A673 (cell line): ENCODE measurements at regions not wholly inside any gene's neighbourhood (a gene's known extent, or its start where the extent isn't known, plus 50 kb on each side); places are given as distances from the start of the nearest gene placed in this dataset.

Source experiments
- BruUV-seq: library from RNA; stranded (reverse); fragments of 400-500 nt; replicated peaks from 2 replicates; lab custom pipeline; 2021; lab: Mats Ljungman, UMichigan
- CTCF ChIA-PET: fragments of 300-600 bp; sonication (Branson Sonifier 250); formaldehyde crosslinking; loops from one replicate; lab custom pipeline; 2022; ENCODE audit warnings: antibody characterized with exemption; lab: Charles Lee
- POLR2A ChIA-PET: fragments of 300-600 bp; sonication (Branson Sonifier 250); formaldehyde crosslinking; loops from one replicate; lab custom pipeline; 2022; ENCODE audit warnings: antibody characterized with exemption; ENCODE audit not compliant: low non-redundant PET; lab: Charles Lee
- DNase-seq: peaks from one replicate; pipeline ENCODE4 v3.0.0-alpha.2; 2015; ENCODE audit warnings: low spot score
- H3K27ac ChIP-seq: fragments of 200-600 bp; sonication (generic); 2 replicates; pipeline ENCODE4 v1.5.1; 2016; ENCODE audit warnings: mixed run types, low read depth, mild to moderate bottlenecking, mixed read lengths, antibody characterized with exemption, low read length; ENCODE audit not compliant: poor library complexity, severe bottlenecking
- H3K27me3 ChIP-seq: fragments of 200-600 bp; sonication (generic); replicated peaks from 2 replicates; pipeline ENCODE4 v1.6.1; 2017; ENCODE audit warnings: mixed run types, low read depth, mild to moderate bottlenecking, mixed read lengths, antibody characterized with exemption, low read length; ENCODE audit not compliant: insufficient read depth, poor library complexity
- H3K36me3 ChIP-seq: fragments of 200-600 bp; sonication (generic); 2 replicates; pipeline ENCODE4 v1.6.1; 2016; ENCODE audit warnings: mixed run types, mild to moderate bottlenecking, mixed read lengths, antibody characterized with exemption, low read length; ENCODE audit not compliant: insufficient read depth, poor library complexity, severe bottlenecking
- H3K4me1 ChIP-seq: fragments of 200-600 bp; sonication (generic); 2 replicates; pipeline ENCODE4 v1.6.1; 2017; ENCODE audit warnings: mixed run types, mild to moderate bottlenecking, mixed read lengths, antibody characterized with exemption, low read length; ENCODE audit not compliant: insufficient read depth, poor library complexity, severe bottlenecking
- H3K4me3 ChIP-seq: fragments of 200-600 bp; sonication (generic); 2 replicates; pipeline ENCODE4 v1.5.1; 2016; ENCODE audit warnings: low read depth, mixed run types, mild to moderate bottlenecking, mixed read lengths, low read length; ENCODE audit not compliant: poor library complexity, severe bottlenecking
- H3K9me3 ChIP-seq: fragments of 200-600 bp; sonication (generic); 2 replicates; pipeline ENCODE4 v1.6.1; 2016; ENCODE audit warnings: mixed run types, low read depth, mild to moderate bottlenecking, mixed read lengths, antibody characterized with exemption, low read length; ENCODE audit not compliant: poor library complexity, severe bottlenecking
- EZH2 ChIP-seq: fragments of 200-600 bp; sonication (generic); IDR thresholded peaks from 2 replicates; pipeline ENCODE4 v1.6.1; 2017; ENCODE audit warnings: borderline replicate concordance, low read depth, mild to moderate bottlenecking, mixed read lengths, antibody characterized with exemption, low read length; ENCODE audit not compliant: poor library complexity, severe bottlenecking
- intact Hi-C: fragments of 100-400 bp; cut with micrococcal nuclease; formaldehyde crosslinking; loops from one replicate; pipeline ENCODE4 v1.10.0; 2022; ENCODE audit not compliant: unreplicated experiment
- TF ChIP-seq, protein P1 (sequence below): fragments of 300-800, 200-600 bp; sonication (generic); conservative IDR thresholded peaks from 2 replicates; pipeline ENCODE4 v1.5.1; 2017; ENCODE audit warnings: low read depth, mild to moderate bottlenecking, antibody characterized with exemption, low read length, moderate library complexity, mixed read lengths

DNA sequence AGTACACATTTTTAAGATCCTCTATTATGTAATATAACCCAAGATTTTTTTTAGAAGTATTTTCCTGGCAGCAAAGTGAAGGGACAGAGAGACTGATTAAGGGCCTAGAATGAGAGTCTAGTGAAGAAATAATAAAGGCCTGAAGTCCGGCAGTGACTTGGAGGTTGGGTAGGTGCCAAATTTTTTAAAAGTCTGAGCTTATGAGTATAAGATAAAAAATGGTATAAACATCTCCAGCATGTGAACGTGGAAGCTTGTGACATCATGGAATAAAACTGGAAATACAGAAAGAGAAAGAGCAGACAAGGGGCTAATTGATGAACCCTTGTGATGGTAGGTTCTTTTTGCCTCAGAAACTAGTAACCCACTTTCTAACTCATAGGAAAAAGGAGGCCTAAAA, 174.6 kb downstream of the SUCLA2 start:
- Histone ChIP-seq H3K36me3 (no peaks in the 10 kb centered on the region), H3K9me3 (no peaks in the 10 kb centered on the region), H3K27me3 (no peaks in the 10 kb centered on the region), H3K4me3 (no peak overlapping the region), H3K4me1 (no peaks in the 10 kb centered on the region), H3K27ac (no peak overlapping the region)
- no peak for TF ChIP-seq EZH2
- TF ChIP-seq, protein P1, sequence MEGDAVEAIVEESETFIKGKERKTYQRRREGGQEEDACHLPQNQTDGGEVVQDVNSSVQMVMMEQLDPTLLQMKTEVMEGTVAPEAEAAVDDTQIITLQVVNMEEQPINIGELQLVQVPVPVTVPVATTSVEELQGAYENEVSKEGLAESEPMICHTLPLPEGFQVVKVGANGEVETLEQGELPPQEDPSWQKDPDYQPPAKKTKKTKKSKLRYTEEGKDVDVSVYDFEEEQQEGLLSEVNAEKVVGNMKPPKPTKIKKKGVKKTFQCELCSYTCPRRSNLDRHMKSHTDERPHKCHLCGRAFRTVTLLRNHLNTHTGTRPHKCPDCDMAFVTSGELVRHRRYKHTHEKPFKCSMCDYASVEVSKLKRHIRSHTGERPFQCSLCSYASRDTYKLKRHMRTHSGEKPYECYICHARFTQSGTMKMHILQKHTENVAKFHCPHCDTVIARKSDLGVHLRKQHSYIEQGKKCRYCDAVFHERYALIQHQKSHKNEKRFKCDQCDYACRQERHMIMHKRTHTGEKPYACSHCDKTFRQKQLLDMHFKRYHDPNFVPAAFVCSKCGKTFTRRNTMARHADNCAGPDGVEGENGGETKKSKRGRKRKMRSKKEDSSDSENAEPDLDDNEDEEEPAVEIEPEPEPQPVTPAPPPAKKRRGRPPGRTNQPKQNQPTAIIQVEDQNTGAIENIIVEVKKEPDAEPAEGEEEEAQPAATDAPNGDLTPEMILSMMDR, result no peak
- no TSS peak for BruUV-seq
- intact Hi-C loops, result no loop called here
- ChIA-PET CTCF (no interaction called here), POLR2A (no interaction called here)
- no peak for DNase-seq

DNA sequence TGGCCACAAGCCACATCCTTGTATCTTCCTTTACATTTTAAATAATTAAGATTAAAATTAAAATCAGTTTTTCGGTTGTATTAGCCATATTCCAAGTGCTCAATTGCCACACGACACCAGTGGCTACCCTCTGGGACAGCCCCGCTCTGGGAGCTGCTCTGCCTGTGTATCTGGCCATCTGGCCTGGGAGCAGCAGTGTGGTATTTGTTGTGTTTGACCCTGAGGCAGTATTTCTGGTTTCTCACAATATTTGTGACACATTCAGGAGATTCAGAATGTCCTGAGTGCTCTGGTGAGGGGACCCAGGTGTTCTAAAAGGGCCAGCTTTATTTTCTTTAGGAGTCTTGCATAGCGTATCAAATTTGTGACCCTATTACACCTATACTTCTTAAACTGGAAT, 179.0 kb downstream of the SUCLA2 start:
- intact Hi-C loops, result no loop called here
- BruUV-seq, result no TSS peak
- Histone ChIP-seq H3K4me3 (no peak overlapping the region), H3K36me3 (no peaks in the 10 kb centered on the region), H3K9me3 (no peaks in the 10 kb centered on the region), H3K27ac (no peak overlapping the region), H3K27me3 (no peaks in the 10 kb centered on the region), H3K4me1 (no peaks in the 10 kb centered on the region)
- no peak for TF ChIP-seq EZH2
- TF ChIP-seq, protein P1, result no peak
- POLR2A ChIA-PET, result no interaction called here
- CTCF ChIA-PET, result no interaction called here
- DNase-seq, result no peak

DNA sequence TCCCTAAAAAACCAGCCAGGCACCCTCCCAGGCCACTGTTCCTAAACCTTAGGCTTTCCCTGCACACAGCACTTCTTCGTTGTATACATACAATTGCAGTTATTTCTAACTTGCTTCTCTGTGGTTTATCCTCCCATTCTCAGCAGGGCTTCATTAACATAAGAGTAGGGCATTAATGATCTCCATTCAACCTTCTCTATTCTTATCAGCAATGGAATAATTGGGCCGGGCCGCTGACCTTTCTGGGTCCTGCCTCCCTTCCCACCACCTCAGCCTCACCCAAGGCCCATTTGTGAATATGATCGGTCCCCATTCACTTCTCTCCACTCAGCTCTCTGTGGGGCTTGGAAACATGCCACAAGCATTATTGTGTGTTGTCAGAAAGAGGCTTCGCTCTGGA, 184.2 kb downstream of the SUCLA2 start:
- H3K4me3 ChIP-seq, result no peak overlapping the region
- no peak for TF ChIP-seq EZH2
- TF ChIP-seq, protein P1, result no peak
- no peaks in the 10 kb centered on the region for H3K36me3 ChIP-seq
- no TSS peak for BruUV-seq
- no peaks in the 10 kb centered on the region for H3K27me3 ChIP-seq
- DNase-seq, result no peak
- no peak overlapping the region for H3K27ac ChIP-seq
- intact Hi-C loops, result no loop called here
- no peaks in the 10 kb centered on the region for H3K9me3 ChIP-seq
- ChIA-PET POLR2A (no interaction called here), CTCF (no interaction called here)
- no peaks in the 10 kb centered on the region for H3K4me1 ChIP-seq
